ENCODE measurements at regions not wholly inside any gene's neighbourhood (a gene's known extent, or its start where the extent isn't known, plus 50 kb on each side); places are given as distances from the start of the nearest gene placed in this dataset.

DNA sequence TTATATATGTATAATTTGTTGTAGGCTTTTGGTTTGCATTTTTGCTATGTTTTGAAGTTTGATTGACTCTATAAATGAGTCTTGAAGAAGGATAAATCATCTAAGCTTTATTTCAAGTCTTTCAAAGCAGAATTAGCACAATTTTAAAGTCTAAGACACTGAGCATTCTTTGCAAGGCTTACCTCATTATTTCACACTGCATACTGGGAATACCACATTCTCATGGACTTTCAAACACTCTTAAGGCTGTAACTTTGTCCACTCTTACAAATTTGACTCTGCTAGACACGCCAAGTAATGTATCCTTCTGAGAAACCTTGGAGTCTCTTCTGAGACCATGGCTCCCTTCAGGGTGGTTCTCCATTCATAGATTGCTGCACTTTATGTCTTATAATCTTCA, 281.3 kb upstream of the COL8A1 start:
- Histone ChIP-seq H3K9me3 (ENCODE audit: low read depth) (no peaks in the 10 kb centered on the region), H3K4me1 (no peaks in the 10 kb centered on the region), H3K9ac (no peak overlapping the region), H3K27me3 (no peaks in the 10 kb centered on the region), H3K4me3 (no peak overlapping the region), H3K36me3 (no peaks in the 10 kb centered on the region), H2AFZ (replicated peaks) (no peak overlapping the region), H4K20me1 (ENCODE audit: low read depth) (no peaks in the 10 kb centered on the region), H3K27ac (no peak overlapping the region), H3K4me2 (no peak overlapping the region), H3K79me2 (ENCODE audit: low read depth) (no peaks in the 10 kb centered on the region), H3F3A (ENCODE audit: low read depth) (no peaks in the 10 kb centered on the region)
- Mint-ChIP-seq H3K9me3 (no peaks in the 10 kb centered on the region), H3K36me3 (no peaks in the 10 kb centered on the region), H3K27me3 (ENCODE audit: insufficient read depth, low read depth) (no peaks in the 10 kb centered on the region), H3K4me3 (no peak overlapping the region), H3K27ac (no peak overlapping the region), H3K4me1 (no peaks in the 10 kb centered on the region)
- no peak for DNase-seq (ENCODE audit: low spot score)
- TF ChIP-seq EZH2 (IDR thresholded peaks at IDR 0.05) = no peak
- TF ChIP-seq, protein P1, sequence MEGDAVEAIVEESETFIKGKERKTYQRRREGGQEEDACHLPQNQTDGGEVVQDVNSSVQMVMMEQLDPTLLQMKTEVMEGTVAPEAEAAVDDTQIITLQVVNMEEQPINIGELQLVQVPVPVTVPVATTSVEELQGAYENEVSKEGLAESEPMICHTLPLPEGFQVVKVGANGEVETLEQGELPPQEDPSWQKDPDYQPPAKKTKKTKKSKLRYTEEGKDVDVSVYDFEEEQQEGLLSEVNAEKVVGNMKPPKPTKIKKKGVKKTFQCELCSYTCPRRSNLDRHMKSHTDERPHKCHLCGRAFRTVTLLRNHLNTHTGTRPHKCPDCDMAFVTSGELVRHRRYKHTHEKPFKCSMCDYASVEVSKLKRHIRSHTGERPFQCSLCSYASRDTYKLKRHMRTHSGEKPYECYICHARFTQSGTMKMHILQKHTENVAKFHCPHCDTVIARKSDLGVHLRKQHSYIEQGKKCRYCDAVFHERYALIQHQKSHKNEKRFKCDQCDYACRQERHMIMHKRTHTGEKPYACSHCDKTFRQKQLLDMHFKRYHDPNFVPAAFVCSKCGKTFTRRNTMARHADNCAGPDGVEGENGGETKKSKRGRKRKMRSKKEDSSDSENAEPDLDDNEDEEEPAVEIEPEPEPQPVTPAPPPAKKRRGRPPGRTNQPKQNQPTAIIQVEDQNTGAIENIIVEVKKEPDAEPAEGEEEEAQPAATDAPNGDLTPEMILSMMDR (IDR thresholded peaks at IDR 0.05) = no peak
- TF ChIP-seq EZH2phosphoT487 (IDR thresholded peaks at IDR 0.05) = no peak

GRCh38 chr3:99356696-99357095, 281.7 kb upstream of the COL8A1 start:
- no peaks in the 10 kb centered on the region for H3K9me3 ChIP-seq (ENCODE audit: low read depth)
- Mint-ChIP-seq H3K4me3 (no peak overlapping the region), H3K27me3 (ENCODE audit: insufficient read depth, low read depth) (no peaks in the 10 kb centered on the region), H3K9me3 (no peaks in the 10 kb centered on the region), H3K36me3 (no peaks in the 10 kb centered on the region), H3K4me1 (no peaks in the 10 kb centered on the region), H3K27ac (no peak overlapping the region)
- H3K36me3 ChIP-seq = no peaks in the 10 kb centered on the region
- H3K4me3 ChIP-seq = no peak overlapping the region
- no peak for DNase-seq (ENCODE audit: low spot score)
- no peaks in the 10 kb centered on the region for H4K20me1 ChIP-seq (ENCODE audit: low read depth)
- TF ChIP-seq EZH2phosphoT487 (IDR thresholded peaks at IDR 0.05) (no peak), EZH2 (IDR thresholded peaks at IDR 0.05) (no peak)
- TF ChIP-seq, protein P1 (IDR thresholded peaks at IDR 0.05) = no peak
- no peaks in the 10 kb centered on the region for H3F3A ChIP-seq (ENCODE audit: low read depth)
- H3K27ac ChIP-seq = no peak overlapping the region
- H2AFZ ChIP-seq (replicated peaks) = no peak overlapping the region
- no peaks in the 10 kb centered on the region for H3K27me3 ChIP-seq
- H3K4me2 ChIP-seq = no peak overlapping the region
- no peaks in the 10 kb centered on the region for H3K4me1 ChIP-seq
- no peaks in the 10 kb centered on the region for H3K79me2 ChIP-seq (ENCODE audit: low read depth)
- H3K9ac ChIP-seq = no peak overlapping the region

- H3K27ac Mint-ChIP-seq = no peak overlapping the region
- Histone ChIP-seq H2AFZ (replicated peaks) (no peak overlapping the region), H3K4me2 (no peak overlapping the region), H3K9ac (no peak overlapping the region), H3F3A (ENCODE audit: low read depth) (no peaks in the 10 kb centered on the region), H3K9me3 (ENCODE audit: low read depth) (no peaks in the 10 kb centered on the region), H3K27ac (no peak overlapping the region), H3K4me1 (no peaks in the 10 kb centered on the region), H3K4me3 (no peak overlapping the region), H3K27me3 (no peaks in the 10 kb centered on the region), H3K79me2 (ENCODE audit: low read depth) (no peaks in the 10 kb centered on the region), H3K36me3 (no peaks in the 10 kb centered on the region), H4K20me1 (ENCODE audit: low read depth) (no peaks in the 10 kb centered on the region)
- no peaks in the 10 kb centered on the region for H3K27me3 Mint-ChIP-seq (ENCODE audit: insufficient read depth, low read depth)
- DNase-seq (ENCODE audit: low spot score) = no peak
- TF ChIP-seq, protein P1 (IDR thresholded peaks at IDR 0.05) = no peak
- TF ChIP-seq EZH2phosphoT487 (IDR thresholded peaks at IDR 0.05) (no peak), EZH2 (IDR thresholded peaks at IDR 0.05) (no peak)
- H3K4me1 Mint-ChIP-seq = no peaks in the 10 kb centered on the region
- no peaks in the 10 kb centered on the region for H3K36me3 Mint-ChIP-seq
- H3K4me3 Mint-ChIP-seq = no peak overlapping the region
- no peaks in the 10 kb centered on the region for H3K9me3 Mint-ChIP-seq
Observed at GRCh38 chr3:99355465-99355864, 282.9 kb upstream of the COL8A1 start.

DNA sequence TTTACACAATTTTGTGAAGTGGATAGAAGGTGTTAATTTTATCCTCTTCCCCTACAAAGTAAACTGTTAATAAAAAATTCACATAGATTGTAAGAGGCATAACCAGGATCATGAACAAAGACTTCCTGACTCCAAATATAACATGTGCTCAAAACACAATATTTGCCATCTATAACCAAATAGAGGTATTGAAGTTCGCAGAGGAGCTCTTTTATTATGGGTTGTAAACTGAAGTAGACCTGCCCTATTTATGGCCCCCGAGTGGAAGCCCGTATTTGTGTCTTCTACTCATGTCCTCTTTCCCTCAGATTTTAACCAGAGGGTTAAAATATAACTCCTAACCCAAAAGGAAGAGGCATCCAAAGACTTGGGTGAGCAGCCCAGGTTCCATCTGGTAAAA, 285.6 kb upstream of the COL8A1 start:
- Histone ChIP-seq H3K4me1 (no peaks in the 10 kb centered on the region), H4K20me1 (ENCODE audit: low read depth) (no peaks in the 10 kb centered on the region), H3K9me3 (ENCODE audit: low read depth) (no peaks in the 10 kb centered on the region), H3F3A (ENCODE audit: low read depth) (no peaks in the 10 kb centered on the region), H2AFZ (replicated peaks) (no peak overlapping the region), H3K4me3 (no peak overlapping the region), H3K27me3 (no peaks in the 10 kb centered on the region), H3K4me2 (no peak overlapping the region), H3K27ac (no peak overlapping the region), H3K9ac (no peak overlapping the region), H3K36me3 (no peaks in the 10 kb centered on the region), H3K79me2 (ENCODE audit: low read depth) (no peaks in the 10 kb centered on the region)
- Mint-ChIP-seq H3K36me3 (no peaks in the 10 kb centered on the region), H3K4me1 (no peaks in the 10 kb centered on the region), H3K9me3 (no peaks in the 10 kb centered on the region), H3K4me3 (no peak overlapping the region), H3K27me3 (ENCODE audit: insufficient read depth, low read depth) (no peaks in the 10 kb centered on the region), H3K27ac (no peak overlapping the region)
- no peak for TF ChIP-seq EZH2 (IDR thresholded peaks at IDR 0.05)
- no peak for TF ChIP-seq EZH2phosphoT487 (IDR thresholded peaks at IDR 0.05)
- TF ChIP-seq, protein P1 (IDR thresholded peaks at IDR 0.05) = no peak
- DNase-seq (ENCODE audit: low spot score) = no peak

Measured in neural progenitor cell (in vitro differentiated cells).